ENCODE measurements at regions not wholly inside any gene's neighbourhood (a gene's known extent, or its start where the extent isn't known, plus 50 kb on each side); places are given as distances from the start of the nearest gene placed in this dataset.

- no peak for DNase-seq (ENCODE audit: low read depth in 4 of 4, low spot score in 2 of 4)
Observed at GRCh38 chr6:8588176-8588575, 152.8 kb upstream of the SLC35B3 start.

- DNase-seq (ENCODE audit: low read depth in 4 of 4, low spot score in 2 of 4) = no peak
Observed at GRCh38 chr6:8583291-8583690, 147.9 kb upstream of the SLC35B3 start.

- no peak for DNase-seq (ENCODE audit: low read depth in 4 of 4, low spot score in 2 of 4)
Observed at GRCh38 chr6:8579372-8579771, 144.0 kb upstream of the SLC35B3 start.

GRCh38 chr6:8578006-8578405 is 142.7 kb upstream of the SLC35B3 start:
- DNase-seq (ENCODE audit: low read depth in 4 of 4, low spot score in 2 of 4) = no peak

GRCh38 chr6:8574749-8575468 is 139.6 kb upstream of the SLC35B3 start:
- DNase-seq (ENCODE audit: low read depth in 4 of 4, low spot score in 2 of 4) = no peak

GRCh38 chr6:8574311-8574710 is 139.0 kb upstream of the SLC35B3 start:
- no peak for DNase-seq (ENCODE audit: low read depth in 4 of 4, low spot score in 2 of 4)

GRCh38 chr6:8570256-8570920 is 135.0 kb upstream of the SLC35B3 start:
- DNase-seq (ENCODE audit: low read depth in 4 of 4, low spot score in 2 of 4) = no peak

GRCh38 chr6:8562125-8562524 is 126.8 kb upstream of the SLC35B3 start:
- no peak for DNase-seq (ENCODE audit: low read depth in 4 of 4, low spot score in 2 of 4)

- DNase-seq (ENCODE audit: low read depth in 4 of 4, low spot score in 2 of 4) = no peak
Observed at GRCh38 chr6:8558953-8559352, 123.6 kb upstream of the SLC35B3 start.

GRCh38 chr6:8557014-8557748 is 121.8 kb upstream of the SLC35B3 start:
- DNase-seq (ENCODE audit: low read depth in 4 of 4, low spot score in 2 of 4) = no peak

GRCh38 chr6:8556370-8557013 is 121.1 kb upstream of the SLC35B3 start:
- no peak for DNase-seq (ENCODE audit: low read depth in 4 of 4, low spot score in 2 of 4)

GRCh38 chr6:8551993-8552392 is 116.6 kb upstream of the SLC35B3 start:
- DNase-seq (ENCODE audit: low read depth in 4 of 4, low spot score in 2 of 4) = no peak

GRCh38 chr6:8551386-8551785 is 116.0 kb upstream of the SLC35B3 start:
- no peak for DNase-seq (ENCODE audit: low read depth in 4 of 4, low spot score in 2 of 4)

GRCh38 chr6:8549074-8549790 is 113.9 kb upstream of the SLC35B3 start:
- no peak for DNase-seq (ENCODE audit: low read depth in 4 of 4, low spot score in 2 of 4)

GRCh38 chr6:8546496-8546895 is 111.2 kb upstream of the SLC35B3 start:
- DNase-seq (ENCODE audit: low read depth in 4 of 4, low spot score in 2 of 4) = no peak

- no peak for DNase-seq (ENCODE audit: low read depth in 4 of 4, low spot score in 2 of 4)
Observed at GRCh38 chr6:8545336-8545735, 110.0 kb upstream of the SLC35B3 start.

- DNase-seq (ENCODE audit: low read depth in 4 of 4, low spot score in 2 of 4) = no peak
Observed at GRCh38 chr6:8543714-8544113, 108.4 kb upstream of the SLC35B3 start.

- no peak for DNase-seq (ENCODE audit: low read depth in 4 of 4, low spot score in 2 of 4)
Observed at GRCh38 chr6:8539453-8539852, 104.1 kb upstream of the SLC35B3 start.

GRCh38 chr6:8536122-8536521 is 100.8 kb upstream of the SLC35B3 start:
- no peak for DNase-seq (ENCODE audit: low read depth in 4 of 4, low spot score in 2 of 4)

GRCh38 chr6:8535519-8535918 is 100.2 kb upstream of the SLC35B3 start:
- DNase-seq (ENCODE audit: low read depth in 4 of 4, low spot score in 2 of 4) = no peak
